Mucosa of descending colon (tissue), 3 donors: ENCODE measurements at regions not wholly inside any gene's neighbourhood (a gene's known extent, or its start where the extent isn't known, plus 50 kb on each side); places are given as distances from the start of the nearest gene placed in this dataset.

Source experiments
- ATAC-seq: fragments of 200-7000 bp; cut with Tn5 transposase; one replicate; pipeline ENCODE4 v1.9.1; 2020; ENCODE audit warnings: mild to moderate bottlenecking, moderate library complexity
- DNase-seq, 3 donors: peaks; one replicate each; pipeline ENCODE4 v3.0.0-alpha.2; 2020
- H3K36me3 ChIP-seq: fragments of 200-600 bp; one replicate; pipeline ENCODE4 v1.8.0; 2021; ENCODE audit warnings: low read depth, mild to moderate bottlenecking
- H3K4me1 ChIP-seq: fragments of 200-600 bp; one replicate; pipeline ENCODE4 v1.8.0; 2021; ENCODE audit warnings: low read depth, mild to moderate bottlenecking
- H3K4me3 ChIP-seq: fragments of 200-600 bp; one replicate; pipeline ENCODE4 v1.8.0; 2021; ENCODE audit warnings: mild to moderate bottlenecking
- H3K9me3 ChIP-seq: fragments of 200-600 bp; one replicate; pipeline ENCODE4 v1.8.0; 2021; ENCODE audit warnings: mild to moderate bottlenecking
- CTCF ChIP-seq: fragments of 200-600 bp; IDR thresholded peaks from one replicate; pipeline ENCODE4 v1.8.0; 2022; ENCODE audit warnings: antibody characterized with exemption, mild to moderate bottlenecking
- intact Hi-C, 2 donors: fragments of 100-400 bp; cut with DNase I in 1 of 2; cut with micrococcal nuclease in 1 of 2; formaldehyde crosslinking; loops; one replicate each; pipeline versions ENCODE4 v1.11.0 to v1.11.1; 2022; cut with DNase I, micrococcal nuclease
- donor health status: DM: no; HTN: no; CAD: no; lungs with moderate emphysema.
- donor health status: DM: no; HTN: no; CAD: no.
- donor health status: DM: no; HTN: yes; CAD: no.

- ATAC-seq (no peak), DNase-seq (no peak)
- no peaks in the 10 kb centered on the region for H3K36me3 ChIP-seq
- TF ChIP-seq CTCF, result no peak
- H3K4me1 ChIP-seq, result no peaks in the 10 kb centered on the region
- no peak overlapping the region for H3K4me3 ChIP-seq
- no peaks in the 10 kb centered on the region for H3K9me3 ChIP-seq
- intact Hi-C loops, result no loop called here
Observed at GRCh38 chr4:181593703-181594102, 649.5 kb upstream of the TENM3 start.

GRCh38 chr4:181594188-181594587, 649.0 kb upstream of the TENM3 start:
- Histone ChIP-seq H3K36me3 (no peaks in the 10 kb centered on the region), H3K9me3 (no peaks in the 10 kb centered on the region), H3K4me1 (no peaks in the 10 kb centered on the region), H3K4me3 (no peak overlapping the region)
- ATAC-seq (no peak), DNase-seq (no peak)
- intact Hi-C loops, result no loop called here
- TF ChIP-seq CTCF, result no peak

GRCh38 chr4:181595716-181596115, 647.5 kb upstream of the TENM3 start:
- ATAC-seq (no peak), DNase-seq (no peak)
- H3K9me3 ChIP-seq, result no peaks in the 10 kb centered on the region
- intact Hi-C loops, result no loop called here
- H3K4me3 ChIP-seq, result no peak overlapping the region
- H3K36me3 ChIP-seq, result no peaks in the 10 kb centered on the region
- no peak for TF ChIP-seq CTCF
- no peaks in the 10 kb centered on the region for H3K4me1 ChIP-seq

- Histone ChIP-seq H3K36me3 (no peaks in the 10 kb centered on the region), H3K4me3 (no peak overlapping the region), H3K9me3 (no peaks in the 10 kb centered on the region), H3K4me1 (no peaks in the 10 kb centered on the region)
- DNase-seq (no peak), ATAC-seq (no peak)
- TF ChIP-seq CTCF, result no peak
- intact Hi-C loops, result no loop called here
Observed at GRCh38 chr4:181597766-181598165, 645.4 kb upstream of the TENM3 start.

- ATAC-seq (no peak), DNase-seq (no peak)
- H3K9me3 ChIP-seq, result no peaks in the 10 kb centered on the region
- no peaks in the 10 kb centered on the region for H3K4me1 ChIP-seq
- TF ChIP-seq CTCF, result no peak
- intact Hi-C loops, result no loop called here
- no peaks in the 10 kb centered on the region for H3K36me3 ChIP-seq
- no peak overlapping the region for H3K4me3 ChIP-seq
Observed at GRCh38 chr4:181599134-181599533, 644.1 kb upstream of the TENM3 start.

- TF ChIP-seq CTCF, result no peak
Observed at GRCh38 chr4:181601103-181601502, 642.1 kb upstream of the TENM3 start.

More at GRCh38 chr4:181601103-181601502, 642.1 kb upstream of the TENM3 start:
- ATAC-seq (no peak), DNase-seq (no peak)
- no peaks in the 10 kb centered on the region for H3K36me3 ChIP-seq
- H3K4me1 ChIP-seq, result no peaks in the 10 kb centered on the region
- no peaks in the 10 kb centered on the region for H3K9me3 ChIP-seq
- no peak overlapping the region for H3K4me3 ChIP-seq
- intact Hi-C loops, result no loop called here
